ENCODE measurements at regions not wholly inside any gene's neighbourhood (a gene's known extent, or its start where the extent isn't known, plus 50 kb on each side); places are given as distances from the start of the nearest gene placed in this dataset.

DNA sequence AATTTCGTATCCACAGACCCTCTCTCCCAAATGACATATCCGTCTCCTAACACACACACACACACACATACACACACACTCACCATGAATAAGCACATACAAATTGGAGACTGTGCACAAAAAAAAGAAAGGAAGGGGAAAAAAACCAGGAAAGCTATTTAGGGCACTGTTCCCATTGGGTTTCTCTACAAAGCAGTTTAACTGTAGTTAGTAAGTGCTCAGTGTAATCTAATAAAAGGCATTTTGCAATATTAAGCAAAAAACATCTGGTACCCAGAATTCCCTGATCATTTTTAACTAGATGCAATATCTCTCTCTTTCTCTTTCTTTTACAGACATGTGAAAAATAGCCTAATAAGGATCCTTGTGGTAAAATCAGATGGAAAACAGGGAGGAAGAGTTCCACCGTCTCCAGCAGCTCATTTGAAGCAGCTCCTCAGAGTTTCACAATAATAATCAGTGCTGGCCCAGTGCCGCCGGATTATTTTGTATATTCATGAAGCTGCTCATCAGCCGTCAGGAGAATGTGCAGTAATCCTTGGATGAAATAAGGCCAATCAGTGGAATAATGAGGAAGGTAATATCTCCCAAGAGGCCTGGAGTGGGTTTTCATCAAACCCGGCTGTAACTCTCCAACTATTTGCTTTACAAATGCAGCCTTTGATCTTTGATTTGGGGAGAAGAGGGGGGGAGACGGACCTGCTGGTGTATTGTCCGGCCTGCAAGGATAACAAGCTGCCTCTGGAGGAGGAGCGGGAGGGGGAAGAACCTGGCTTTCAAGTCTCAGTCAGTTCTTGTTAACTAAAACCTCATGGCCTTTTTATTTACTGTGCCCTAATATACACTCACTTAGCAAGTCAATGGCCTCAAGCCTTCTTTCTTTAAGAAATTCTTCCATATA is 227.6 kb upstream of the SMIM21 start:
- H3K4me3 Mint-ChIP-seq (ENCODE audit: unreplicated experiment), result no peak overlapping the region
- H3K4me1 Mint-ChIP-seq (ENCODE audit: low read depth), result no peaks in the 10 kb centered on the region
- peaks cover 2% of the 10 kb centered on the region for H3K9me3 Mint-ChIP-seq (ENCODE audit: low read depth)
- H3K27me3 Mint-ChIP-seq (ENCODE audit: low read depth), result peaks cover 5% of the 10 kb centered on the region
- TF ChIP-seq CTCF (IDR thresholded peaks at IDR 0.05), result no peak
- H3K27ac Mint-ChIP-seq (ENCODE audit: unreplicated experiment), result no peak overlapping the region
- no peaks in the 10 kb centered on the region for H3K36me3 Mint-ChIP-seq (ENCODE audit: low read depth)
- DNase-seq (ENCODE audit: low spot score), result no peak

- Mint-ChIP-seq H3K27ac (ENCODE audit: unreplicated experiment) (no peak overlapping the region), H3K4me1 (ENCODE audit: low read depth) (no peaks in the 10 kb centered on the region), H3K36me3 (ENCODE audit: low read depth) (no peaks in the 10 kb centered on the region), H3K27me3 (ENCODE audit: low read depth) (peaks cover 5% of the 10 kb centered on the region), H3K4me3 (ENCODE audit: unreplicated experiment) (no peak overlapping the region), H3K9me3 (ENCODE audit: low read depth) (no peaks in the 10 kb centered on the region)
- no peak for DNase-seq (ENCODE audit: low spot score)
- no peak for TF ChIP-seq CTCF (IDR thresholded peaks at IDR 0.05)
Measured at GRCh38 chr18:75654386-75654785, 226.9 kb upstream of the SMIM21 start.

GRCh38 chr18:75652528-75652927 is 225.0 kb upstream of the SMIM21 start:
- H3K36me3 Mint-ChIP-seq (ENCODE audit: low read depth), result no peaks in the 10 kb centered on the region

DNA sequence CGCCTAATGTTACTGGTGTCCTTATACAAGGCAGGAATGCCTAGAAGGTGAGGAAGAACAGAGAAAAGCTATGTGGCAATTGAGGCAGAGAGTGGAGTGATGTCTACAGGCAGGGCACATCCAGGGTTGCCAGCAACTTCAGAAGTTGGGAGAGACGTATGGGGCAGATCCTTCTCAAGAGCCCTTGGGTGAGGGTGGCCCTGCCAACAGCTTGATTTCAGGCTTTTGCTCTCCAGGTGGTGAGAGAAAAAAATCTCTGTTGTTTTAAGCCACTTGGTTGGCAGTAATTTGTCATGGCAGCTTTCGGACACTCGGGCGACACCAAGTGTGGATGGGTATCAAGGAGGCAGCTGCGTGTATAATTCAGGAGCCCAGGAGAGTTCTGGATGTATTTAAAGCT is 217.4 kb upstream of the SMIM21 start:
- H3K4me3 Mint-ChIP-seq (ENCODE audit: unreplicated experiment), result no peak overlapping the region
- peaks cover 10% of the 10 kb centered on the region for H3K27me3 Mint-ChIP-seq (ENCODE audit: low read depth)
- H3K4me1 Mint-ChIP-seq (ENCODE audit: low read depth), result no peaks in the 10 kb centered on the region
- no peak for DNase-seq (ENCODE audit: low spot score)
- peaks cover 21% of the 10 kb centered on the region for H3K9me3 Mint-ChIP-seq (ENCODE audit: low read depth)
- no peaks in the 10 kb centered on the region for H3K36me3 Mint-ChIP-seq (ENCODE audit: low read depth)
- no peak overlapping the region for H3K27ac Mint-ChIP-seq (ENCODE audit: unreplicated experiment)
- TF ChIP-seq CTCF (IDR thresholded peaks at IDR 0.05), result no peak

More at GRCh38 chr18:75652528-75652927, 225.0 kb upstream of the SMIM21 start:
- TF ChIP-seq CTCF (IDR thresholded peaks at IDR 0.05), result no peak
- no peak for DNase-seq (ENCODE audit: low spot score)
- H3K27ac Mint-ChIP-seq (ENCODE audit: unreplicated experiment), result no peak overlapping the region
- H3K9me3 Mint-ChIP-seq (ENCODE audit: low read depth), result no peaks in the 10 kb centered on the region
- H3K4me3 Mint-ChIP-seq (ENCODE audit: unreplicated experiment), result no peak overlapping the region
- no peaks in the 10 kb centered on the region for H3K4me1 Mint-ChIP-seq (ENCODE audit: low read depth)
- H3K27me3 Mint-ChIP-seq (ENCODE audit: low read depth), result peaks cover 8% of the 10 kb centered on the region

DNA sequence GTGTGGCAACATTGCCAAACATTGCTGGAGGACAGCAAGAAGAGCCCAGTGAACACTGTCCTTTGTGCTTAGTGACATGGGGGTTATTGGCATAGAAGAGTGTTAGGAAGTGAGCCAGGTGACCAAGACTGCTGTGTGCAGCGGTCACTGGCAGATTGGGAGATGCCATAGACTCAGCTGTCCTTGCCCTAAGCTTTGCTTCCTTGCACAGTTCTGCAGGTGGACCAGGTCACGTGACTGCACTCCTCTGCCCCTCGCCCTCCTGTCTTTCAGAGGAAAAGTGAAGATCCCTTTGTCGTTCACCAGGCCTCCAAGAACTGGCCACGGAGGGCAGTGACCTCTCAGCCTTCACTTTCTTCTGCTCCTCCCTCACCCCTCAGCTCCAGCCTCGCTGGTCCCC is 215.6 kb upstream of the SMIM21 start:
- Mint-ChIP-seq H3K27me3 (ENCODE audit: low read depth) (peaks cover 10% of the 10 kb centered on the region), H3K36me3 (ENCODE audit: low read depth) (no peaks in the 10 kb centered on the region)

More for the DNA sequence above, 215.6 kb upstream of the SMIM21 start:
- Mint-ChIP-seq H3K27ac (ENCODE audit: unreplicated experiment) (no peak overlapping the region), H3K9me3 (ENCODE audit: low read depth) (peaks cover 21% of the 10 kb centered on the region), H3K4me3 (ENCODE audit: unreplicated experiment) (no peak overlapping the region), H3K4me1 (ENCODE audit: low read depth) (peaks cover 16% of the 10 kb centered on the region)
- TF ChIP-seq CTCF (IDR thresholded peaks at IDR 0.05), result no peak
- no peak for DNase-seq (ENCODE audit: low spot score)
